DMS114 treated with DMSO at 0.1 percent for 48 hours (cell line): ENCODE measurements at regions not wholly inside any gene's neighbourhood (a gene's known extent, or its start where the extent isn't known, plus 50 kb on each side); places are given as distances from the start of the nearest gene placed in this dataset.
A peak's percentile ranks its signal among the peaks of the same experiment; 100 is the strongest.

ENCODE experiments used
- DNase-seq: peaks from one replicate; lab custom pipeline; 2025; ENCODE audit not compliant: unreplicated experiment; lab: John Stamatoyannopoulos, UW

GRCh38 chr5:160508780-160509361 lies 87.2 kb downstream of the PTTG1 start:
- DNase-seq = peak; percentile 77

GRCh38 chr5:160511280-160511929 lies 89.8 kb downstream of the PTTG1 start:
- no peak for DNase-seq
